ENCODE measurements at regions not wholly inside any gene's neighbourhood (a gene's known extent, or its start where the extent isn't known, plus 50 kb on each side); places are given as distances from the start of the nearest gene placed in this dataset.

DNA sequence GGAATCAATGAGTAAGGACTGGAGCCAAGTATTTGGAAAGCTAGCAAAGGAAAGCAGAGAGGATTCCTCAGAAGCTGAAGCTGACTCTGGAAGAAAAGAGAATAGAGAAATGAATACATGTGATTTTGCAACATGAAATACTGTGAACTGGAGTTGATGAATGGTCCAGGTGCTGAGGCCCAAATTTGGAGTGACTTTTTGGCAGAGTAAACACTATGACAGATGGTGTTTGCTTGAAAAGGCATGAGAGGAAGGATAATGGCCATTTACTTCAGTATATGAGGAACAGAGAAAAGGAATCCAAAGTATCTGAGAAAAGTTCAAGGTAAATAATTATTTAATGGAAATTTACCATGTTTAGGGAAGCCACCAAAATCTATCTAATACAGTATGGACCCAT, 236.7 kb downstream of the SLITRK2 start:
- Histone ChIP-seq H2AFZ (ENCODE audit: low read length) (no peak overlapping the region), H4K20me1 (ENCODE audit: insufficient read depth, low read length) (no peaks in the 10 kb centered on the region), H3K9ac (ENCODE audit: low read length) (no peak overlapping the region), H3F3A (ENCODE audit: insufficient read depth, low read length) (no peaks in the 10 kb centered on the region), H3K9me2 (ENCODE audit: low read depth, low read length) (no peaks in the 10 kb centered on the region), H3K27ac (ENCODE audit: low read depth, low read length, poor library complexity, severe bottlenecking) (no peak overlapping the region), H3K27me3 (ENCODE audit: insufficient read depth, low read length) (no peaks in the 10 kb centered on the region), H3K4me3 (ENCODE audit: low read depth, low read length, poor library complexity, severe bottlenecking) (no peak overlapping the region), H3K36me3 (ENCODE audit: insufficient read depth, low read length) (no peaks in the 10 kb centered on the region), H3K4me2 (ENCODE audit: low read length) (no peak overlapping the region), H3K9me3 (ENCODE audit: low read length) (no peaks in the 10 kb centered on the region), H3K4me1 (ENCODE audit: insufficient read depth, low read length, severe bottlenecking) (no peaks in the 10 kb centered on the region), H3K79me2 (ENCODE audit: insufficient read depth, low read length) (no peaks in the 10 kb centered on the region)
- no peak for TF ChIP-seq EZH2 (IDR thresholded peaks at IDR 0.05; ENCODE audit: borderline replicate concordance, low read length)
- TF ChIP-seq, protein P1, sequence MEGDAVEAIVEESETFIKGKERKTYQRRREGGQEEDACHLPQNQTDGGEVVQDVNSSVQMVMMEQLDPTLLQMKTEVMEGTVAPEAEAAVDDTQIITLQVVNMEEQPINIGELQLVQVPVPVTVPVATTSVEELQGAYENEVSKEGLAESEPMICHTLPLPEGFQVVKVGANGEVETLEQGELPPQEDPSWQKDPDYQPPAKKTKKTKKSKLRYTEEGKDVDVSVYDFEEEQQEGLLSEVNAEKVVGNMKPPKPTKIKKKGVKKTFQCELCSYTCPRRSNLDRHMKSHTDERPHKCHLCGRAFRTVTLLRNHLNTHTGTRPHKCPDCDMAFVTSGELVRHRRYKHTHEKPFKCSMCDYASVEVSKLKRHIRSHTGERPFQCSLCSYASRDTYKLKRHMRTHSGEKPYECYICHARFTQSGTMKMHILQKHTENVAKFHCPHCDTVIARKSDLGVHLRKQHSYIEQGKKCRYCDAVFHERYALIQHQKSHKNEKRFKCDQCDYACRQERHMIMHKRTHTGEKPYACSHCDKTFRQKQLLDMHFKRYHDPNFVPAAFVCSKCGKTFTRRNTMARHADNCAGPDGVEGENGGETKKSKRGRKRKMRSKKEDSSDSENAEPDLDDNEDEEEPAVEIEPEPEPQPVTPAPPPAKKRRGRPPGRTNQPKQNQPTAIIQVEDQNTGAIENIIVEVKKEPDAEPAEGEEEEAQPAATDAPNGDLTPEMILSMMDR (IDR thresholded peaks at IDR 0.05; ENCODE audit: low read length) = no peak

DNA sequence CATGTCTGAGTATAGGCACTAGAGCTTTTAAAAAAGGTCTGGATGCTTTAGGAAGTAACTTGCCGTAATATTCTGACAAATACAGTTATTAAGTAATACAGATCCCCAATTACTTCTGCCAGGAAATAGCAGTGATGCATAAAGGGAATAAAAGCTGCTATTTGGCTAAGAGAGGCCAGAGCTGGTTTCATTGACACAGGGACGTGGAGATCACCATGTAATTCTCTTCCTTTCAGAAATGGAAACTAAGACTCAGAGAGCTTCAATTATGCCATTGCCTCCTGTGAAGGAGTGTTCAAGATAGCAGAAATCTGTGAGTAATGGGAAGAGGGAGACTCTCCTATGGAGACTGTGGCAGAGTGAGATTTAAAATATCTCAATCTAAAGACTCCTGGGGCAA, 238.1 kb downstream of the SLITRK2 start:
- Histone ChIP-seq H3K9ac (ENCODE audit: low read length) (no peak overlapping the region), H3K9me2 (ENCODE audit: low read depth, low read length) (no peaks in the 10 kb centered on the region), H3K79me2 (ENCODE audit: insufficient read depth, low read length) (no peaks in the 10 kb centered on the region), H3K27ac (ENCODE audit: low read depth, low read length, poor library complexity, severe bottlenecking) (no peak overlapping the region), H3K27me3 (ENCODE audit: insufficient read depth, low read length) (no peaks in the 10 kb centered on the region), H4K20me1 (ENCODE audit: insufficient read depth, low read length) (no peaks in the 10 kb centered on the region), H3K9me3 (ENCODE audit: low read length) (no peaks in the 10 kb centered on the region), H3F3A (ENCODE audit: insufficient read depth, low read length) (no peaks in the 10 kb centered on the region), H3K4me3 (ENCODE audit: low read depth, low read length, poor library complexity, severe bottlenecking) (no peak overlapping the region), H2AFZ (ENCODE audit: low read length) (no peak overlapping the region), H3K36me3 (ENCODE audit: insufficient read depth, low read length) (no peaks in the 10 kb centered on the region), H3K4me2 (ENCODE audit: low read length) (no peak overlapping the region), H3K4me1 (ENCODE audit: insufficient read depth, low read length, severe bottlenecking) (no peaks in the 10 kb centered on the region)
- TF ChIP-seq EZH2 (IDR thresholded peaks at IDR 0.05; ENCODE audit: borderline replicate concordance, low read length) = no peak
- TF ChIP-seq, protein P1 (IDR thresholded peaks at IDR 0.05; ENCODE audit: low read length) = no peak

DNA sequence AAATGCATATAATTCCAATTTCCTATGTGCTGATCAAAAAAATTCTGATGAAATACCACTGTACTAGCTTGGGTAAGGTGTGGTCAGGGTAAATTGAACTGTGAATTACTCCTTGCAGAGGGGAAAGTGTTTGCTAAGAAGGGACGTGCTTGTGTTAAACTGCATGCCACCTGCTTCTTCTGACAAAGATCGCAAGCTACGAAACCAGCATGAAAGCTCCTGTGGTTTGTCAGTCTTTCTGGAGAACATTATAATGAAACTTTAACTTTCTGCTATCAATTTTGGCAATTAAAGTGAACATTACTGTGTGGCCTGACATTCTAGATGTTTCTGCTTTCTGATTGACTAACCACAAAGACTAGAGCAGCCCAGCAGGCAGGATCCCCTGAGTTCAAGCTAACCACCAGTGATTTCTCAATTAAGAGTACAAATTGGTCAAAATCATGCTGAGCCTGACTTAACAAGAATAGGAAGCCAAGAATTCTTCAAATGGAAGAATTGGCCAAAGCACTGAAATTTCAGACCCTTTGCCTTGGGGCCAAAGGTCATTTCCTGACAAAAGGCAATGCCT, 239.0 kb downstream of the SLITRK2 start:
- Histone ChIP-seq H3K27me3 (ENCODE audit: insufficient read depth, low read length) (no peaks in the 10 kb centered on the region), H3K27ac (ENCODE audit: low read depth, low read length, poor library complexity, severe bottlenecking) (no peak overlapping the region), H4K20me1 (ENCODE audit: insufficient read depth, low read length) (no peaks in the 10 kb centered on the region), H3K4me1 (ENCODE audit: insufficient read depth, low read length, severe bottlenecking) (no peaks in the 10 kb centered on the region), H3K4me2 (ENCODE audit: low read length) (no peak overlapping the region), H2AFZ (ENCODE audit: low read length) (no peak overlapping the region), H3K4me3 (ENCODE audit: low read depth, low read length, poor library complexity, severe bottlenecking) (no peak overlapping the region), H3F3A (ENCODE audit: insufficient read depth, low read length) (no peaks in the 10 kb centered on the region), H3K9me2 (ENCODE audit: low read depth, low read length) (no peaks in the 10 kb centered on the region), H3K79me2 (ENCODE audit: insufficient read depth, low read length) (no peaks in the 10 kb centered on the region), H3K36me3 (ENCODE audit: insufficient read depth, low read length) (no peaks in the 10 kb centered on the region), H3K9me3 (ENCODE audit: low read length) (no peaks in the 10 kb centered on the region), H3K9ac (ENCODE audit: low read length) (no peak overlapping the region)
- TF ChIP-seq, protein P1 (IDR thresholded peaks at IDR 0.05; ENCODE audit: low read length) = no peak

Data from OCI-LY1 (cell line).